GM21447 (cell line): ENCODE measurements at regions not wholly inside any gene's neighbourhood (a gene's known extent, or its start where the extent isn't known, plus 50 kb on each side); places are given as distances from the start of the nearest gene placed in this dataset.
"Not testable (repeated sequence)": the region's sequence is repeated elsewhere in the genome, so short reads cannot be mapped to it uniquely, and the experiment has no call there.

Experiments used
- ATAC-seq: cut with Tn5 transposase; IDR thresholded peaks from one replicate; pipeline ENCODE4 v1.9.1; 2021; ENCODE audit not compliant: unreplicated experiment

GRCh38 chr12:116327992-116328391, 50.5 kb upstream of the MED13L start:
- ATAC-seq, result not testable (repeated sequence)

- no peak for ATAC-seq
Observed at GRCh38 chr12:116331876-116332275, 54.4 kb upstream of the MED13L start.

- no peak for ATAC-seq
Observed at GRCh38 chr12:116332705-116333380, 55.4 kb upstream of the MED13L start.

GRCh38 chr12:116333402-116333801, 55.9 kb upstream of the MED13L start:
- ATAC-seq, result no peak

GRCh38 chr12:116336542-116337065, 59.1 kb upstream of the MED13L start:
- peak; percentile 85 for ATAC-seq

GRCh38 chr12:116337312-116337711, 59.8 kb upstream of the MED13L start:
- ATAC-seq, result no peak

GRCh38 chr12:116338064-116338846, 60.8 kb upstream of the MED13L start:
- no peak for ATAC-seq

GRCh38 chr12:116339062-116339461, 61.6 kb upstream of the MED13L start:
- no peak for ATAC-seq

- ATAC-seq, result no peak
Observed at GRCh38 chr12:116339800-116340371, 62.4 kb upstream of the MED13L start.

GRCh38 chr12:116343331-116343884, 65.9 kb upstream of the MED13L start:
- ATAC-seq, result no peak

- no peak for ATAC-seq
Observed at GRCh38 chr12:116346222-116346621, 68.7 kb upstream of the MED13L start.

- ATAC-seq, result no peak
Observed at GRCh38 chr12:116346741-116347140, 69.2 kb upstream of the MED13L start.

GRCh38 chr12:116347265-116347664, 69.8 kb upstream of the MED13L start:
- ATAC-seq, result no peak

GRCh38 chr12:116352315-116352835, 74.9 kb upstream of the MED13L start:
- no peak for ATAC-seq

GRCh38 chr12:116353958-116354357, 76.5 kb upstream of the MED13L start:
- no peak for ATAC-seq

GRCh38 chr12:116354534-116354933, 77.0 kb upstream of the MED13L start:
- ATAC-seq, result no peak

- no peak for ATAC-seq
Observed at GRCh38 chr12:116354950-116355783, 77.7 kb upstream of the MED13L start.

GRCh38 chr12:116358536-116358892, 81.0 kb upstream of the MED13L start:
- ATAC-seq, result no peak

- peak; percentile 84 for ATAC-seq
Observed at GRCh38 chr12:116358893-116359761, 81.6 kb upstream of the MED13L start.
